WTC11 (cell line): ENCODE measurements at regions not wholly inside any gene's neighbourhood (a gene's known extent, or its start where the extent isn't known, plus 50 kb on each side); places are given as distances from the start of the nearest gene placed in this dataset.

Experiments used
- ATAC-seq: fragments of 200-7000 bp; cut with Tn5 transposase; 2 replicates; pipeline ENCODE4 v1.10.0; 2021; ENCODE audit warnings: mild to moderate bottlenecking, moderate library complexity
- CTCF ChIA-PET: fragments of 300-600 bp; sonication (Branson Sonifier 250); formaldehyde crosslinking; loops from one replicate; lab custom pipeline; 2021; ENCODE audit warnings: antibody characterized with exemption; lab: Charles Lee
- POLR2A ChIA-PET: fragments of 350-600 bp; sonication (Branson Sonifier 250); formaldehyde crosslinking; loops from one replicate; lab custom pipeline; 2021; ENCODE audit warnings: antibody characterized with exemption; lab: Charles Lee
- DNase-seq: peaks from one replicate; pipeline ENCODE4 v3.0.0; 2021; ENCODE audit warnings: low spot score
- H3K27ac Mint-ChIP-seq: 2 replicates; pipeline ENCODE4 v1.8.0; 2021; ENCODE audit warnings: mixed read lengths
- H3K27me3 Mint-ChIP-seq: 2 replicates; pipeline ENCODE4 v1.8.0; 2021; ENCODE audit warnings: low read depth, mild to moderate bottlenecking, moderate library complexity, mixed read lengths
- H3K36me3 Mint-ChIP-seq: 2 replicates; pipeline ENCODE4 v1.8.0; 2021; ENCODE audit warnings: mixed read lengths
- H3K4me1 Mint-ChIP-seq: 2 replicates; pipeline ENCODE4 v1.8.0; 2022; ENCODE audit warnings: mixed read lengths
- H3K4me3 Mint-ChIP-seq: 2 replicates; pipeline ENCODE4 v1.8.0; 2021; ENCODE audit warnings: mild to moderate bottlenecking, moderate library complexity, mixed read lengths
- H3K9me3 Mint-ChIP-seq: 2 replicates; pipeline ENCODE4 v1.8.0; 2021; ENCODE audit warnings: mixed read lengths
- ETV6 ChIP-seq: sonication (generic); formaldehyde crosslinking; IDR thresholded peaks from 2 replicates; pipeline ENCODE4 v1.8.1; 2022; ENCODE audit warnings: mild to moderate bottlenecking, missing genetic modification reagents
- FOXP4 ChIP-seq: sonication (generic); formaldehyde crosslinking; IDR thresholded peaks from 2 replicates; pipeline ENCODE4 v1.8.0; 2022; ENCODE audit warnings: mild to moderate bottlenecking, missing genetic modification reagents
- MXD4 ChIP-seq: fragments of 250-450 bp; sonication (Bioruptor Pico); IDR thresholded peaks from 2 replicates; pipeline ENCODE4 v1.8.0; 2021; ENCODE audit warnings: mild to moderate bottlenecking, moderate library complexity, borderline replicate concordance
- NFATC4 ChIP-seq: fragments of 250-450 bp; sonication (Bioruptor Pico); IDR thresholded peaks from 2 replicates; pipeline ENCODE4 v1.9.0; 2021; ENCODE audit warnings: mild to moderate bottlenecking
- OVOL2 ChIP-seq: fragments of 250-450 bp; sonication (Bioruptor Pico); IDR thresholded peaks from 2 replicates; pipeline ENCODE4 v1.9.0; 2021; ENCODE audit warnings: mild to moderate bottlenecking, borderline replicate concordance
- PRRX2 ChIP-seq: fragments of 250-450 bp; sonication (Bioruptor Pico); IDR thresholded peaks from 2 replicates; pipeline ENCODE4 v1.8.0; 2021; ENCODE audit warnings: mild to moderate bottlenecking
- SP1 ChIP-seq: sonication (generic); formaldehyde crosslinking; conservative IDR thresholded peaks from 2 replicates; pipeline ENCODE4 v1.8.1; 2022; ENCODE audit warnings: missing genetic modification reagents
- TCF7 ChIP-seq: sonication (generic); formaldehyde crosslinking; IDR thresholded peaks from 2 replicates; pipeline ENCODE4 v1.8.0; 2022; ENCODE audit warnings: mild to moderate bottlenecking, low read depth, missing genetic modification reagents, moderate library complexity
- TP53 ChIP-seq: sonication (generic); formaldehyde crosslinking; IDR thresholded peaks from 2 replicates; pipeline ENCODE4 v1.8.1; 2023; ENCODE audit warnings: mild to moderate bottlenecking, missing genetic modification reagents
- USF2 ChIP-seq: sonication (generic); formaldehyde crosslinking; IDR thresholded peaks from 2 replicates; pipeline ENCODE4 v1.8.1; 2023; ENCODE audit warnings: mild to moderate bottlenecking, missing genetic modification reagents, moderate library complexity
- ZNF138 ChIP-seq: sonication (generic); formaldehyde crosslinking; conservative IDR thresholded peaks from 2 replicates; pipeline ENCODE4 v1.8.1; 2022; ENCODE audit warnings: mild to moderate bottlenecking, moderate library complexity, missing genetic modification reagents
- ZNF232 ChIP-seq: sonication (generic); formaldehyde crosslinking; IDR thresholded peaks from 2 replicates; pipeline ENCODE4 v1.8.0; 2022; ENCODE audit warnings: mild to moderate bottlenecking, missing genetic modification reagents
- ZNF396 ChIP-seq: fragments of 250-450 bp; sonication (Bioruptor Pico); IDR thresholded peaks from 2 replicates; pipeline ENCODE4 v1.8.0; 2021; ENCODE audit warnings: mild to moderate bottlenecking, moderate library complexity, borderline replicate concordance
- TF ChIP-seq, protein P1 (sequence below): sonication (generic); formaldehyde crosslinking; IDR thresholded peaks from 2 replicates; pipeline ENCODE4 v1.8.0; 2022; ENCODE audit warnings: missing genetic modification reagents
- TF ChIP-seq, protein P2 (sequence below): fragments of 250-450 bp; sonication (Bioruptor Pico); IDR thresholded peaks from 2 replicates; pipeline ENCODE4 v1.9.0; 2021; ENCODE audit warnings: mild to moderate bottlenecking

DNA sequence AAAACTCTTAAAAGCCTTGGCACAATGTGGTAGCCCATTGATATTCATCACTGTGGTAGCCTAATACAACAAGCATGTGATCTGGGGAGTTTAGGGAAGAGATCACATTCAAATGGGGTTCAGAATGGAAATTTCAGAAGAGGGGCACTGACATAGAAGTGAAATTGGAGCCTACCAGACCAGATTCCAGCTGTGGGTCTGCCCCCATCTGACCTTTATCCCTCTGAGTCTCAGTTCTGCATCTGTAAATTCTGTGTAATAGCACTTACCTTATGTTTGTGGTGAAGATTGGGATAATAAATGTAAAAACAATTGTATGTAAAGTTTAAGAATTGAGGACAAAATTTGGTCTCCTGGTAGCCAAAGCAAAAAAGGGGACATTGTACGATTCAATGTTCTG is 320.4 kb upstream of the BOD1L1 start:
- no peaks in the 10 kb centered on the region for H3K27me3 Mint-ChIP-seq
- H3K9me3 Mint-ChIP-seq, result no peaks in the 10 kb centered on the region
- DNase-seq, result no peak
- CTCF ChIA-PET, result no interaction called here
- H3K36me3 Mint-ChIP-seq, result no peaks in the 10 kb centered on the region
- no peak for ATAC-seq
- TF ChIP-seq ETV6 (CRISPR knock-in tag), result no peak
- TF ChIP-seq, all 79 proteins: peak for 0
- peaks cover 23% of the 10 kb centered on the region for H3K4me1 Mint-ChIP-seq
- POLR2A ChIA-PET, result no interaction called here
- H3K27ac Mint-ChIP-seq, result no peak overlapping the region
- H3K4me3 Mint-ChIP-seq, result no peak overlapping the region

DNA sequence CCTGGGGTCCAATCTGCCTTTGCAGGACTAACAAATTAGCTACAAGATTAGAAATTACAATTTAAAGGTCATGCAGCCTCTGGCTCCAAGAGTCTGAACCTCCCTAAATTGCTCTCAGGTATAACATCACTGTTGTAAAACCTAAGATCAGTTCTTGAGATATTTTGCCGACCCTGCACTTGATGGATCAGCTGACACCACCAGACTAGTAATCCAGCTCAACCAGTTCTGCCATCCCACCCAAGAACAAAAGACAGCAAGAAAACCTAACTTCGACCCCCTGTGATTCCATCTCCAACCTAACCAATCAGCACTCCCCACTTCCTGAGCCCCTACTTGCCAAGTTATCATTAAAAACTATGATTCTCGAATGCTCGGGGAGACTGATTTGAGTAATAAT is 323.0 kb upstream of the BOD1L1 start:
- DNase-seq (no peak), ATAC-seq (no peak)
- H3K27ac Mint-ChIP-seq, result no peak overlapping the region
- H3K4me3 Mint-ChIP-seq, result no peak overlapping the region
- ChIA-PET POLR2A (no interaction called here), CTCF (no interaction called here)
- H3K9me3 Mint-ChIP-seq, result no peaks in the 10 kb centered on the region
- no peaks in the 10 kb centered on the region for H3K27me3 Mint-ChIP-seq
- H3K4me1 Mint-ChIP-seq, result peaks cover 23% of the 10 kb centered on the region
- TF ChIP-seq ZNF138 (CRISPR knock-in tag), result no peak
- TF ChIP-seq USF2 (CRISPR knock-in tag), result no peak
- TF ChIP-seq FOXP4 (CRISPR knock-in tag), result no peak
- no peaks in the 10 kb centered on the region for H3K36me3 Mint-ChIP-seq

- Mint-ChIP-seq H3K36me3 (no peaks in the 10 kb centered on the region), H3K9me3 (no peaks in the 10 kb centered on the region), H3K4me1 (peaks cover 12% of the 10 kb centered on the region), H3K27me3 (no peaks in the 10 kb centered on the region), H3K27ac (no peak overlapping the region), H3K4me3 (no peak overlapping the region)
- no peak for DNase-seq
- ChIA-PET POLR2A (no interaction called here), CTCF (interaction anchor here (0.9 kb wide), 1 partner anchor 20 kb away, joined by 3 read pairs; no protein-coding TSS in a partner anchor)
- no peak for TF ChIP-seq TP53 (CRISPR knock-in tag)
- TF ChIP-seq PRRX2 (CRISPR knock-in tag), result no peak
- TF ChIP-seq ZNF232 (CRISPR knock-in tag), result no peak
- TF ChIP-seq TCF7 (CRISPR knock-in tag), result no peak
- TF ChIP-seq, protein P1, sequence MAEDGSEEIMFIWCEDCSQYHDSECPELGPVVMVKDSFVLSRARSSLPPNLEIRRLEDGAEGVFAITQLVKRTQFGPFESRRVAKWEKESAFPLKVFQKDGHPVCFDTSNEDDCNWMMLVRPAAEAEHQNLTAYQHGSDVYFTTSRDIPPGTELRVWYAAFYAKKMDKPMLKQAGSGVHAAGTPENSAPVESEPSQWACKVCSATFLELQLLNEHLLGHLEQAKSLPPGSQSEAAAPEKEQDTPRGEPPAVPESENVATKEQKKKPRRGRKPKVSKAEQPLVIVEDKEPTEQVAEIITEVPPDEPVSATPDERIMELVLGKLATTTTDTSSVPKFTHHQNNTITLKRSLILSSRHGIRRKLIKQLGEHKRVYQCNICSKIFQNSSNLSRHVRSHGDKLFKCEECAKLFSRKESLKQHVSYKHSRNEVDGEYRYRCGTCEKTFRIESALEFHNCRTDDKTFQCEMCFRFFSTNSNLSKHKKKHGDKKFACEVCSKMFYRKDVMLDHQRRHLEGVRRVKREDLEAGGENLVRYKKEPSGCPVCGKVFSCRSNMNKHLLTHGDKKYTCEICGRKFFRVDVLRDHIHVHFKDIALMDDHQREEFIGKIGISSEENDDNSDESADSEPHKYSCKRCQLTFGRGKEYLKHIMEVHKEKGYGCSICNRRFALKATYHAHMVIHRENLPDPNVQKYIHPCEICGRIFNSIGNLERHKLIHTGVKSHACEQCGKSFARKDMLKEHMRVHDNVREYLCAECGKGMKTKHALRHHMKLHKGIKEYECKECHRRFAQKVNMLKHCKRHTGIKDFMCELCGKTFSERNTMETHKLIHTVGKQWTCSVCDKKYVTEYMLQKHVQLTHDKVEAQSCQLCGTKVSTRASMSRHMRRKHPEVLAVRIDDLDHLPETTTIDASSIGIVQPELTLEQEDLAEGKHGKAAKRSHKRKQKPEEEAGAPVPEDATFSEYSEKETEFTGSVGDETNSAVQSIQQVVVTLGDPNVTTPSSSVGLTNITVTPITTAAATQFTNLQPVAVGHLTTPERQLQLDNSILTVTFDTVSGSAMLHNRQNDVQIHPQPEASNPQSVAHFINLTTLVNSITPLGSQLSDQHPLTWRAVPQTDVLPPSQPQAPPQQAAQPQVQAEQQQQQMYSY, result no peak
- TF ChIP-seq NFATC4, result no peak
- TF ChIP-seq OVOL2, result no peak
- TF ChIP-seq, protein P2, sequence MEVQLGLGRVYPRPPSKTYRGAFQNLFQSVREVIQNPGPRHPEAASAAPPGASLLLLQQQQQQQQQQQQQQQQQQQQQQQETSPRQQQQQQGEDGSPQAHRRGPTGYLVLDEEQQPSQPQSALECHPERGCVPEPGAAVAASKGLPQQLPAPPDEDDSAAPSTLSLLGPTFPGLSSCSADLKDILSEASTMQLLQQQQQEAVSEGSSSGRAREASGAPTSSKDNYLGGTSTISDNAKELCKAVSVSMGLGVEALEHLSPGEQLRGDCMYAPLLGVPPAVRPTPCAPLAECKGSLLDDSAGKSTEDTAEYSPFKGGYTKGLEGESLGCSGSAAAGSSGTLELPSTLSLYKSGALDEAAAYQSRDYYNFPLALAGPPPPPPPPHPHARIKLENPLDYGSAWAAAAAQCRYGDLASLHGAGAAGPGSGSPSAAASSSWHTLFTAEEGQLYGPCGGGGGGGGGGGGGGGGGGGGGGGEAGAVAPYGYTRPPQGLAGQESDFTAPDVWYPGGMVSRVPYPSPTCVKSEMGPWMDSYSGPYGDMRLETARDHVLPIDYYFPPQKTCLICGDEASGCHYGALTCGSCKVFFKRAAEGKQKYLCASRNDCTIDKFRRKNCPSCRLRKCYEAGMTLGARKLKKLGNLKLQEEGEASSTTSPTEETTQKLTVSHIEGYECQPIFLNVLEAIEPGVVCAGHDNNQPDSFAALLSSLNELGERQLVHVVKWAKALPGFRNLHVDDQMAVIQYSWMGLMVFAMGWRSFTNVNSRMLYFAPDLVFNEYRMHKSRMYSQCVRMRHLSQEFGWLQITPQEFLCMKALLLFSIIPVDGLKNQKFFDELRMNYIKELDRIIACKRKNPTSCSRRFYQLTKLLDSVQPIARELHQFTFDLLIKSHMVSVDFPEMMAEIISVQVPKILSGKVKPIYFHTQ, result no peak
- TF ChIP-seq SP1 (CRISPR knock-in tag), result no peak
- TF ChIP-seq ZNF396 (CRISPR knock-in tag), result no peak
- no peak for TF ChIP-seq MXD4 (CRISPR knock-in tag)
- peak; percentile 69; the same call in 1 of the 2 replicates for ATAC-seq
These were observed 325.6 kb upstream of the BOD1L1 start for GRCh38 chr4:13953083-13953482.
